HG03196 (cell line): ENCODE measurements at regions not wholly inside any gene's neighbourhood (a gene's known extent, or its start where the extent isn't known, plus 50 kb on each side); places are given as distances from the start of the nearest gene placed in this dataset.

Source experiments
- ATAC-seq: cut with Tn5 transposase; IDR thresholded peaks from one replicate; pipeline ENCODE4 v1.9.1; 2021; ENCODE audit not compliant: unreplicated experiment

- no peak for ATAC-seq
Measured at GRCh38 chr5:63894690-63895089, 67.6 kb downstream of the HTR1A start.

- ATAC-seq = no peak
Measured at GRCh38 chr5:63878788-63879187, 83.5 kb downstream of the HTR1A start.

- ATAC-seq = no peak
Measured at GRCh38 chr5:63877961-63878360, 84.3 kb downstream of the HTR1A start.

GRCh38 chr5:63860379-63860778 is 101.9 kb downstream of the HTR1A start:
- no peak for ATAC-seq

GRCh38 chr5:63854076-63854475 is 108.2 kb downstream of the HTR1A start:
- ATAC-seq = no peak

GRCh38 chr5:63843190-63843589 is 119.1 kb downstream of the HTR1A start:
- no peak for ATAC-seq

GRCh38 chr5:63837437-63837836 is 124.8 kb downstream of the HTR1A start:
- no peak for ATAC-seq

- ATAC-seq = no peak
Measured at GRCh38 chr5:63831381-63831780, 130.9 kb downstream of the HTR1A start.

- ATAC-seq = no peak
Measured at GRCh38 chr5:63825984-63826383, 136.3 kb downstream of the HTR1A start.

GRCh38 chr5:63823583-63823982 is 138.7 kb downstream of the HTR1A start:
- ATAC-seq = no peak

GRCh38 chr5:63822614-63823013 is 139.6 kb downstream of the HTR1A start:
- no peak for ATAC-seq

GRCh38 chr5:63820577-63820976 is 141.7 kb downstream of the HTR1A start:
- no peak for ATAC-seq

GRCh38 chr5:63812693-63813092 is 149.6 kb downstream of the HTR1A start:
- no peak for ATAC-seq

GRCh38 chr5:63811961-63812360 is 150.3 kb downstream of the HTR1A start:
- no peak for ATAC-seq

- ATAC-seq = no peak
Measured at GRCh38 chr5:63811286-63811685, 151.0 kb downstream of the HTR1A start.

- no peak for ATAC-seq
Measured at GRCh38 chr5:63805151-63805550, 157.1 kb downstream of the HTR1A start.

- ATAC-seq = no peak
Measured at GRCh38 chr5:63803165-63803564, 159.1 kb downstream of the HTR1A start.

- ATAC-seq = no peak
Measured at GRCh38 chr5:63794979-63795378, 167.3 kb downstream of the HTR1A start.

- ATAC-seq = no peak
Measured at GRCh38 chr5:63794296-63794695, 167.9 kb downstream of the HTR1A start.

- peak; percentile 80 for ATAC-seq
Measured at GRCh38 chr5:63774939-63775338, 187.3 kb downstream of the HTR1A start.

- no peak for ATAC-seq
Measured at GRCh38 chr5:63768221-63768620, 194.0 kb downstream of the HTR1A start.

- no peak for ATAC-seq
Measured at GRCh38 chr5:63760965-63761364, 201.3 kb downstream of the HTR1A start.

GRCh38 chr5:63743096-63743798 is 219.0 kb downstream of the HTR1A start:
- ATAC-seq = no peak
